ENCODE measurements at regions not wholly inside any gene's neighbourhood (a gene's known extent, or its start where the extent isn't known, plus 50 kb on each side); places are given as distances from the start of the nearest gene placed in this dataset.
"Not testable (repeated sequence)": the region's sequence is repeated elsewhere in the genome, so short reads cannot be mapped to it uniquely, and the experiment has no call there.

GRCh38 chr5:166178411-166179080 is 2112.9 kb upstream of the WWC1 start:
- DNase-seq (ENCODE audit: low read depth in 4 of 4, low spot score in 1 of 4), result no peak

DNA sequence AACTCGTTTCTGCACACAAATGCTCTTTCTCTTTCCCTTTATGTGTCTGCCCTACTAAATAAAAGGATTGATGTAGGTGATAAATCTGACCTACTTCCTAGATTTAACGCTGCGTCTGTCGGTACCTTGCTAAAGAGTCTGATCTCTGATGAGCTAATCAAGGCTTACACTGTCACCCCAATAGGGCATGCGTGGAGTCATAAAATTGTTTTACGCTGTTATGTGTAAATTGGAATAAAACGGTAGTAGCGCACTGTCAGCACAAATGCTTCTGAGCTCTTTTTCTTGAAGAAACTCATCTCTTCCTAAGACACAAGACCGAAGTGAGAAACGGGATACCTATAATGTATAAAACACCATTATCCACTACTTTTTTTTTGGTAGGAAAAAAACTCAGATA is 2106.3 kb upstream of the WWC1 start:
- DNase-seq (ENCODE audit: low read depth in 4 of 4, low spot score in 1 of 4), result no peak

DNA sequence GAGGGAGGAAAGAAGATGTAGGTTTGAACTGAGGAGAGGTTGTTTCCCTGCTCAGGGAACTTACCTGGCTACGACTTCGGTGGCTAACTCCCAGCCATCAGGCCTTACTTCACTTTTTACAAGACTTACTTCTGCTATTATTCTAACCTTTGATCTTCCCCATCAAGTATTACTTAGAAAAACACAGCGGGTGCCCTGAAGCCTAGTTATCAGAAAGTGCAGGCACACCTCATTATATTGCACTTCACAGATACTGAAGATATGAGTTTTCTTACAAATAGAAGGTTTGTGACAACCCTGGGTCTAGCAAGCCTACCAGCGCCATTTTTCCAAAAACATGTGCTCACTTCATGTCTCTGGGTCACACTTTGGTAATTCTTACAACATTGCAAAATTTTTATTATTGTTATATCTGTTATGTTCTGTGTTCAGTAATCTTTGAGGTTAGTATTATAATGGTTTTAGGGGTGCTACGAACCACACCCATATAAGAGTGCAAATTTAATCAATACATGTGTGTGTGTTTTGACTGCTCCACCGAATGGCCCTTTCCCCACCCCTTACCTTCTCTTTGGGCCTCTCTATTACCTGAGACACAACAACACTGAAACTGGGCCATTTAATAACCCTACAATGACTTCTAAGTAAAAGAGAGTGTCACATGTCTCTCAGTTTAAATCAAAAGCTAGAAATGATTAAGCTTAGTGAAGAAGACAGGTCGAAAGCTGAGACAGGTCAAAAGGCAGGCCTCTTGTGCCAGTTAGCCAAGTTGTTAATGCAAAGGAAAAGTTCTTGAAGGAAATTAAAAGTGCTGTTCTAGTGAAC is 2102.7 kb upstream of the WWC1 start:
- no peak for DNase-seq (ENCODE audit: low read depth in 4 of 4, low spot score in 1 of 4)

GRCh38 chr5:166192696-166193095 is 2098.7 kb upstream of the WWC1 start:
- no peak for DNase-seq (ENCODE audit: low read depth in 4 of 4, low spot score in 1 of 4)

- no peak for DNase-seq (ENCODE audit: low read depth in 4 of 4, low spot score in 1 of 4)
Measured at GRCh38 chr5:166195981-166196380, 2095.5 kb upstream of the WWC1 start.

DNA sequence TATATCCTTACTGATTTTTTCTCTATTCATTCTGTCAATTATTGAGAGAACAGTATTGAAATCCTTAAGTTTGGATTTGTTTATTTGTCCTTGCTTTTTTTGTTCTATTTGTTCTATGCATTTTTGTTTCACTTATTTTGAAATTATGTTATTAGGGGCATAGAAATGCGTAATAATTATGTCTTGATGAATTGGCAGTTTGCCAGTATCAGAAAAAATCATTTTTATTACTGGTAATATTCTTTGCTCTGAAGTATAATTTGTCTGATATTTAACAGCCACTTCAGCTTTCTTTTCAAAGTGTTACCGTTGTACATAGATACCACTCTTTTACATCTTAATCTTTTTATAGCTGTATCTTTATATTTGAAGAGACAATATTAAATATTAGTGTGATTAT is 2090.9 kb upstream of the WWC1 start:
- no peak for DNase-seq (ENCODE audit: low read depth in 4 of 4, low spot score in 1 of 4)

DNA sequence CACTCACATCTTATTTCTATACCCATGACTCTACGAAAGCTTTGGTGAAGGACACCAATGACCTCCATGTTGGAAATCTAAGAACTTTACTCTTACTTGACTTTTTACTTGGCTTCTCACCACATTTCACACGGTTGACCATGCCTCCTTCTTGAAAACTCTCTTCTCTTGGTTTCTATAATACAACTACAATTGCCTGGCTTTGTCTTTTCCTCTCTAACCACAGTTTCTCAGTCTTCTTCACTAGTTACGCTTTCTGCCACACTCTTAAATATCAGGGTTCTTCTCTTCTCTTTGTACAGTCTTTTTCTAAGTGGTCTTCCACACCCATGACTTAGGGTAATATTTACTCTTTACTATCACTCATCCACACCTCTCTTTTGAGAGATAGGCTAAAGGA is 2079.8 kb upstream of the WWC1 start:
- DNase-seq (ENCODE audit: low read depth in 4 of 4, low spot score in 1 of 4), result no peak

DNA sequence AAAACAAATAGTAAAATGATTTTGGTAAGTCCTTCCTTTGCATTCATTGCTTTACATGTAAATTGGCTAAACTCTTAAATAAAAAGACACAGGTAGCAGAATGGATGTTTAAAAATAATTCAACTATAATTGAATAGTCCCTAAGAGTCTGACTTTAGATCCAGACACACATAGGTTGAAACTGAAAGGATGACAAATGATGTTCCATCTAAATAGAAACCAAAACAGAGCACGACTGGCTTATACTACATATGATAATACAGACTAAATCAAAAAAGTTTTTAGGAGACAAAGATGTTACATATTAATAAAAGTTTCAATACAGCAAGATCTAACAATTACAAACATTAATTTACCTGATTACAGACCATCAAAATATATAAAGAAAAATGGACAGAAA is 2055.1 kb upstream of the WWC1 start:
- DNase-seq (ENCODE audit: low read depth in 4 of 4, low spot score in 1 of 4), result no peak

DNA sequence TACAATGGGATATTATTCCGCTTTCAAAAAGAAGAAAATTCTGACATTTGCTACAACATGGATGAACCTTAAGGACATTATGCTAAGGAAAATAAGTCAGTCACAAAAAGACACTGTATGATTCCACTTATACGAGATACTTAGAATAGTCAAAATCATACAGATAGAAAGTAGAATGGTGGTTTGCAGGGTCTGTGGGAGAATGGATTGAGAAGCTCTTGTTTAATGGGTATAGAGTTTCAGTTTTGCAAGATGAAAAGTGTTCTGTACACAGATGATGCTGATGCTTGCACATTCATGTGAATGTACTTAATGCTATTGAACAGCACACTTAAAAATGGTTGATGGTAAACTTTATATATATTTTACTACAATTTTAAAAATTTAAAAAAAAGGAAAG is 2050.7 kb upstream of the WWC1 start:
- DNase-seq (ENCODE audit: low read depth in 4 of 4, low spot score in 1 of 4), result no peak

DNA sequence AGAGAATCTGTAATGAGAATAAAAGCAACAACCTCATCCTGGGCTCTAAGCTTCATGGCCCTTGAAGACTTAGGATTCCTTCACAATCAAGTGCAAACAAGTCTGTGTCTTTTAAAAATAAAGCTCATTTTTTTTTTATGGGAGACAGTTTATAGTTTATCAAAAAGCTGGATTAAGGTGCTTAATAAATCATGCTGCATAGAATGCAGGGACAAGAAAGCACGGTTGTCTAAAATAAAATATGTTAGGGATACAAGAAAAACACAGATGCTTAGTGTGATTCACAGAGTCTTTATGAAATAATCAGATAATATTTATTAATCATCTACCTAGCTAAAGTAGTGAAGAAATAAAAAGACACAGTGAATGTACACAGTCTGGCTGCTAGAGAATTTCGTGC is 2045.9 kb upstream of the WWC1 start:
- DNase-seq (ENCODE audit: low read depth in 4 of 4, low spot score in 1 of 4), result no peak

DNA sequence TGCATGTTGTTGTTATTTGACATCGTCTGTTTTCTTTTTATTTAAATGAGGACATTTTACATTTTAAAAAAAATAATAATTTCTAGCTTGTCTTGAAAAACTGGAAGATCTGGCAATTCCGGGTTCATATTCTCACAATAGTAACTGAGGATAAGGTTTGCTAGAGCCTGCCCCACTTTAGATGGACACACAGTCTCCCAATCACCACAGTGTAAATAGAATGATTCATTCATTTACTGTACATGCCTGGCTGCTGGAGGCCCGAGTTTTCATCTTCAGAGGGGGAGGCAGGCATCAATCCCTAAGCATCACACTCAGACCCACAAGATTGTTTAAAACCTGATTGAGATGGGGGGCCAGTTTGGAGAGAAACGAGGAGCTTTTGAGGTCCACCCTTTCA is 2039.7 kb upstream of the WWC1 start:
- DNase-seq (ENCODE audit: low read depth in 4 of 4, low spot score in 1 of 4), result no peak

- no peak for DNase-seq (ENCODE audit: low read depth in 4 of 4, low spot score in 1 of 4)
Measured at GRCh38 chr5:166257661-166258060, 2033.8 kb upstream of the WWC1 start.

DNA sequence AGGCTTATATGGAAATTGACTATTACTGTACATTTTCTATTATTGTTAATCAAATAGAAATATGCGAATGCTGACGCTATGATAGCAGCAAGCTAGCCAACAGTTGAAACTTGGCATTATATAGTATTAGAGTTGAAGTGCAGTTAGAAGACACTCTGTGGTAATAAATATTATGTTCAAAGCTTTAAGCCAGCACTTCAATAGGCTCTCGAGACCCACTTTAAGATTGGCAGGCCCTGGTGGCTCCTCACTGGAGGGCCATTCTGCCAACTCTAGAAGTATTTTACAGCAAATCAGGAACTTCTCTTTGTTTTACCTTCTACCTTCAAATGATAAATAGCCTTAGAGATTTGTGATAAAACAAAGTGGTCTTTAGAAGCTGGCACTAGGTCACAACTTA is 2029.0 kb upstream of the WWC1 start:
- DNase-seq (ENCODE audit: low read depth in 4 of 4, low spot score in 1 of 4), result no peak

DNA sequence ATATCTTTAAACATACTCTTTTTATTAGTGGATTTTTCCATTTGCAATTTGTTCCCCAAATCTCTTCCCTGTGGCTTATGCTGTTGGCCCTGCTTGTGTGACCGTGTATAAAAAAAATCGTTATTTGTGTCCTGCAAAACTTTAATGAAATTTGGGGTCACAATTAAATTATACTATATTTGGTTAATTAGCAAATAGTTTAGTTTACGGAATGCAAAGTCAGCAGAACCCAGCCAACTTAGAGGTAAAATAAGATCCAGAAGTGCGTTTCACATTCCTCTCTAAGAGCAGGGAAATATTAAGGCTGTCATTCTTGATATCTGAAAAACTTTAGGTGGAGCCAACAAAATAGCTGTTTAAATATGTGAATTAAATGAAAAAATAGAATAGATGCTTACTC is 2023.5 kb upstream of the WWC1 start:
- no peak for DNase-seq (ENCODE audit: low read depth in 4 of 4, low spot score in 1 of 4)

DNA sequence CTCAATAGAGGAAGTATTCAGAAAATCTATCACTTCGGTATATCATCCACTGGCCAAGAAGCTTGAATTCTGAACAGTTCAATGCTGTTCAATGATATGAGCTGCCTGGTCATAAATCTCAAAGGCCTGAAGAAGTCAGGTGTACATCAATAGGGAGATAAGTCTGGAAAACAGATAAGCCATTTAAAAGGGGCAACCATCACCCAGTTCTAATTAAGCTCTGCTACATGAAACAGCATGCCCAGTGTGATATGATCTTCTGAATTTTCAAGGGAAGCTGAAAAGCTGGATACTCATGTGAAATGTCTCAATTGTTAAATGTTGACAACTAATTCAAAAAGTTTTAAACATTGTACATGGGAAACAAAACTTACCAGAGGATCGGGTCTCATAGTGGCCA is 2020.7 kb upstream of the WWC1 start:
- no peak for DNase-seq (ENCODE audit: low read depth in 4 of 4, low spot score in 1 of 4)

- DNase-seq (ENCODE audit: low read depth in 4 of 4, low spot score in 1 of 4), result no peak
Measured at GRCh38 chr5:166276006-166276405, 2015.4 kb upstream of the WWC1 start.

DNA sequence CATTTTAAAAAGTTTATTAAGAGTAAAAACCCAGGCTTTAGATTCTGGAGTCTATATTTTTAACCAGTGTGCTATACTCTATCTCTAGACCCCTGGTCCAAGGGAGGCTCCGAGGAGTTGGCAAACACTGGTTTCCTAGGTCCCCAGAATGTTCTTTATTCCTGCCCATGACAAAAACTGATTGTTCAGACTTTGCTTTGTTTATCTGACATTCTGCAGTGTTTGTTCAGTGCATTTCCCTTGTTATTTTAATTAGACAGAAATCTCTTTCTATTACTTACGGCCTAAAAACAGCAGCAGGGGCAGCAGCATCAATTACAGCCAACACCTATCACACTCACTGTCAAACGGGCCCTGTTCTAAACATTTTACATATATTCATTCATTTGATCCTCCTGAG is 2011.6 kb upstream of the WWC1 start:
- DNase-seq (ENCODE audit: low read depth in 4 of 4, low spot score in 1 of 4), result no peak

DNA sequence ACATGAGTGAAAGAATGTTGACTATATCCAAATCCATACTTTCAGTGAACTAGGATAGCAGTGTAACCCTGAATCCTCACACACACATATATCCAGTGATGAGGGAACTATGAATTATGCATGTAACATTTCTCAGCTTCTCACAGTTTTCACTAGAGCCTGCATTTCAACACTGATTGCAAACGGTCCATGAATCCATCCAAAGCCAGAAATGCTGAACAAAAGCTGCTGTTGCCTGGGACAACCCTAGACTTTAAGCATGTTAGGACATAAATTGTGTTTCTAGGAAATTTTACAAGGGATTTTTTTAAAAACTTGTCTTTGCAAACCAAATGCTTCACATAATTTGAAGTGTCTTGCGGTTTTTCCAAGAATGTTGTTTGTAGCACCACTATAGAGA is 2010.0 kb upstream of the WWC1 start:
- DNase-seq (ENCODE audit: low read depth in 4 of 4, low spot score in 1 of 4), result no peak

- DNase-seq (ENCODE audit: low read depth in 4 of 4, low spot score in 1 of 4), result no peak
Measured at GRCh38 chr5:166282939-166283338, 2008.5 kb upstream of the WWC1 start.

DNA sequence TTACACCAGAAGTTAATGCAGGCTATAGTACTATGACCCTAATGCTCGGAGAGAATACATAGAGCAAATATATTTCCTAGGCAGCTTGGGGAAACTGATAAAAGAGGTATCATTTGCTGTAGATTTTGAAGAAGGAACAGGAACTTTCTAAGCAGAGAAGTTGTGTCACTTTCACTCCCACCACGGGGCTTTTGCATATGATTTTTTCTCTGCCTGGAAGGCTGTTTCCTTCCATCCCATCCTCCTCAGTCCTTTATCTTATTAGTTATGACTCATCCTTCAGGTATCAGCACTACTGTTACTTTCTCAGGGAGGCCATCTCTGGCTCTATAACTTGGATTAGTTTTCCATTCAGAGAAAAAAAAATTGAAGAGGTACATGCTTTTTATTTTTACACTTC is 2006.1 kb upstream of the WWC1 start:
- no peak for DNase-seq (ENCODE audit: low read depth in 4 of 4, low spot score in 1 of 4)

DNA sequence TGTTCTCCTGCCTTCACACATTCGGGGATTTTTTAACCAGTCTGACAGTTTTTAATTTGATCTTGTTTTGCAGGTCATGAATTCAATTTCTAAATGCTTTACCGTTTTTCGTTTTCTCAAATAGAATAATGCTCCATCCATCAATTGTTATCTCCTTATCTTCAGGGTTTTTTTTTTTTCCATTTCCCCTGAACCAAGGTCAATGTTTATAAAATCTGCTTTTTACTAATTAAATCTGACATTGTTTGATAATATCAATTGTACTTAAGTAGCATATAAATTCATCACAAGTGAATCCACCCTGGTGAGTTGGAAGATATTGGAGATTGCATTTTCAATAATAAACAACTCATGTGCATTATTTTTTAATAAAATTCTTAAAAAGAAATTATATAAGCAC is 2004.6 kb upstream of the WWC1 start:
- no peak for DNase-seq (ENCODE audit: low read depth in 4 of 4, low spot score in 1 of 4)

- no peak for DNase-seq (ENCODE audit: low read depth in 4 of 4, low spot score in 1 of 4)
Measured at GRCh38 chr5:166287866-166288265, 2003.6 kb upstream of the WWC1 start.

- not testable (repeated sequence) for DNase-seq (ENCODE audit: low read depth in 4 of 4, low spot score in 1 of 4)
Measured at GRCh38 chr5:166291800-166292199, 1999.6 kb upstream of the WWC1 start.
